H1 (cell line): ENCODE measurements at regions not wholly inside any gene's neighbourhood (a gene's known extent, or its start where the extent isn't known, plus 50 kb on each side); places are given as distances from the start of the nearest gene placed in this dataset.

Source experiments
- CTCF ChIA-PET: fragments of 300-600 bp; sonication (Branson Sonifier 250); formaldehyde crosslinking; loops from one replicate; lab custom pipeline; 2021; ENCODE audit not compliant: partially characterized antibody; lab: Charles Lee
- POLR2A ChIA-PET: fragments of 300-600 bp; sonication (Branson Sonifier 250); formaldehyde crosslinking; loops from one replicate; lab custom pipeline; 2021; ENCODE audit warnings: inconsistent platforms; ENCODE audit not compliant: partially characterized antibody; lab: Charles Lee
- DNase-seq, 2 experiments: peaks; one replicate each; pipeline versions ENCODE4 v3.0.0 to v3.0.0-alpha.2; 2010 to 2022; ENCODE audit warnings: low spot score in 2 of 2, low read depth in 1 of 2, mixed read lengths in 1 of 2
- FAIRE-seq: peaks from 2 replicates; lab custom pipeline; 2011; peaks lifted over from hg19 to GRCh38; lab: Jason Lieb, UNC
- H2AFZ ChIP-seq: 2 replicates; pipeline ENCODE4 v1.8.1; 2012; ENCODE audit warnings: low read length, inconsistent platforms
- H2AK5ac ChIP-seq: 2 replicates; pipeline ENCODE4 v1.6.1; 2013; ENCODE audit warnings: low read depth, low read length
- H2BK120ac ChIP-seq: replicated peaks from 2 replicates; pipeline ENCODE3; 2013; ENCODE audit warnings: low read depth, low read length, inconsistent platforms
- H2BK12ac ChIP-seq: 2 replicates; pipeline ENCODE4 v1.6.1; 2013; ENCODE audit warnings: low read depth, low read length
- H2BK15ac ChIP-seq: 2 replicates; pipeline ENCODE4 v1.6.1; 2013; ENCODE audit warnings: low read length
- H2BK20ac ChIP-seq: 2 replicates; pipeline ENCODE4 v1.6.1; 2013; ENCODE audit warnings: low read length
- H2BK5ac ChIP-seq: 2 replicates; pipeline ENCODE4 v1.6.1; 2013; ENCODE audit warnings: low read depth, low read length
- H3K14ac ChIP-seq: 2 replicates; pipeline ENCODE4 v1.6.1; 2013; ENCODE audit warnings: inconsistent platforms; ENCODE audit not compliant: insufficient read length
- H3K18ac ChIP-seq: 2 replicates; pipeline ENCODE4 v1.6.1; 2013; ENCODE audit warnings: low read length; ENCODE audit errors: extremely low read depth
- H3K23ac ChIP-seq: 2 replicates; pipeline ENCODE4 v1.6.1; 2013; ENCODE audit warnings: inconsistent platforms; ENCODE audit not compliant: insufficient read length
- H3K23me2 ChIP-seq: 2 replicates; pipeline ENCODE4 v1.6.1; 2013; ENCODE audit warnings: low read depth, low read length
- H3K27ac ChIP-seq: 2 replicates; pipeline ENCODE4 v1.6.1; 2011; ENCODE audit warnings: low read depth, low read length, inconsistent platforms
- H3K27me3 ChIP-seq, 4 experiments: replicated peaks in 1 of 4; 1 replicate in 1 of 4; 2 replicates in 3 of 4; pipeline versions ENCODE4 v1.6.1 to v1.8.1; 2011 to 2013; ENCODE audit warnings: low read length in 3 of 4, mild to moderate bottlenecking in 3 of 4, inconsistent platforms in 2 of 4, mixed read lengths in 2 of 4, moderate library complexity in 1 of 4; ENCODE audit not compliant: control insufficient read depth in 3 of 4, insufficient read depth in 3 of 4; ENCODE audit errors: extremely low read depth in 1 of 4
- H3K36me3 ChIP-seq, 4 experiments: 2 replicates each; pipeline versions ENCODE4 v1.6.1 to v1.8.1; 2011 to 2013; ENCODE audit warnings: mild to moderate bottlenecking in 4 of 4, low read length in 3 of 4, moderate library complexity in 2 of 4, control low read depth in 1 of 4, inconsistent platforms in 1 of 4; ENCODE audit not compliant: insufficient read depth in 4 of 4, control insufficient read depth in 2 of 4
- H3K4ac ChIP-seq: replicated peaks from 2 replicates; pipeline ENCODE3; 2013; ENCODE audit warnings: low read length, low read depth, mixed read lengths, inconsistent platforms; ENCODE audit not compliant: insufficient read length
- H3K4me1 ChIP-seq, 4 experiments: replicated peaks in 1 of 4; 1 replicate in 1 of 4; 2 replicates in 3 of 4; pipeline versions ENCODE4 v1.6.1 to v1.8.1; 2011 to 2013; ENCODE audit warnings: low read length in 3 of 4, inconsistent platforms in 2 of 4, mixed read lengths in 1 of 4; ENCODE audit not compliant: insufficient read depth in 4 of 4, control insufficient read depth in 3 of 4
- H3K4me2 ChIP-seq, 2 experiments: 2 replicates each; pipeline versions ENCODE4 v1.6.1 to v1.8.1; 2011 to 2013; ENCODE audit warnings: low read depth in 2 of 2, low read length in 2 of 2, control low read depth in 1 of 2, inconsistent platforms in 1 of 2, mild to moderate bottlenecking in 1 of 2; ENCODE audit not compliant: insufficient read depth in 1 of 2
- H3K4me3 ChIP-seq, 4 experiments: fragments of 200-600, 300-600 bp in 1 of 4; sonication (generic), shearing (Covaris generic), sonication (Bioruptor Twin) in 1 of 4; 2 replicates each; pipeline versions ENCODE4 v1.5.1 to v1.8.1; 2011 to 2016; ENCODE audit warnings: low read length in 4 of 4, low read depth in 3 of 4, control low read depth in 2 of 4, inconsistent platforms in 2 of 4, mild to moderate bottlenecking in 2 of 4, mixed read lengths in 1 of 4, moderate library complexity in 1 of 4; ENCODE audit not compliant: insufficient read depth in 2 of 4; ENCODE audit errors: extremely low read depth in 1 of 4
- H3K56ac ChIP-seq: replicated peaks from 2 replicates; pipeline ENCODE3; 2013; ENCODE audit warnings: low read depth, mild to moderate bottlenecking, mixed read lengths, low read length, inconsistent platforms; ENCODE audit not compliant: insufficient read length
- H3K79me1 ChIP-seq: 2 replicates; pipeline ENCODE4 v1.6.1; 2013; ENCODE audit warnings: low read depth, low read length, control low read depth
- H3K79me2 ChIP-seq, 2 experiments: 2 replicates each; pipeline versions ENCODE4 v1.6.1 to v1.8.1; 2012 to 2013; ENCODE audit warnings: low read length in 2 of 2, mild to moderate bottlenecking in 2 of 2, inconsistent platforms in 1 of 2; ENCODE audit not compliant: insufficient read depth in 2 of 2, control insufficient read depth in 1 of 2
- H3K9ac ChIP-seq, 4 experiments: replicated peaks in 1 of 4; 1 replicate in 1 of 4; 2 replicates in 3 of 4; pipeline versions ENCODE4 v1.6.1 to v1.8.1; 2011 to 2013; ENCODE audit warnings: low read depth in 3 of 4, low read length in 3 of 4, control low read depth in 2 of 4, mild to moderate bottlenecking in 2 of 4, moderate library complexity in 2 of 4, inconsistent platforms in 1 of 4; ENCODE audit errors: extremely low read depth in 1 of 4
- H3K9me3 ChIP-seq, 2 experiments: 2 replicates each; pipeline versions ENCODE4 v1.6.1 to v1.8.1; 2012 to 2013; ENCODE audit warnings: mild to moderate bottlenecking in 2 of 2, moderate library complexity in 2 of 2, control low read depth in 1 of 2, inconsistent platforms in 1 of 2, low read depth in 1 of 2, low read length in 1 of 2, mixed read lengths in 1 of 2; ENCODE audit not compliant: insufficient read depth in 2 of 2
- H4K20me1 ChIP-seq, 2 experiments: replicated peaks in 1 of 2; 2 replicates each; pipeline versions ENCODE3 to v1.8.1; 2011 to 2013; ENCODE audit warnings: inconsistent platforms in 2 of 2, low read length in 2 of 2, mild to moderate bottlenecking in 1 of 2; ENCODE audit not compliant: insufficient read depth in 2 of 2, control insufficient read depth in 1 of 2
- H4K5ac ChIP-seq: 2 replicates; pipeline ENCODE4 v1.6.1; 2013; ENCODE audit warnings: low read length, low read depth, mixed read lengths, inconsistent platforms; ENCODE audit not compliant: insufficient read length
- H4K8ac ChIP-seq: 2 replicates; pipeline ENCODE4 v1.8.0; 2013; ENCODE audit warnings: mild to moderate bottlenecking, moderate library complexity, low read length, inconsistent platforms; ENCODE audit not compliant: insufficient read depth; ENCODE audit errors: extremely low read depth
- H4K91ac ChIP-seq: replicated peaks from 2 replicates; pipeline ENCODE3; 2013; ENCODE audit warnings: low read length, mixed read lengths, inconsistent platforms; ENCODE audit not compliant: insufficient read length
- BACH1 ChIP-seq: IDR thresholded peaks from 2 replicates; pipeline ENCODE4 v1.6.1; 2012; ENCODE audit warnings: low read length, improper control_type of control experiment
- NANOG ChIP-seq: IDR thresholded peaks from 2 replicates; pipeline ENCODE4 v1.6.1; 2011; ENCODE audit warnings: low read length, low read depth, mild to moderate bottlenecking, inconsistent platforms; ENCODE audit not compliant: insufficient read depth, poor library complexity, severe bottlenecking
- POLR2A ChIP-seq, 2 experiments: IDR thresholded peaks; 1 replicate in 1 of 2; 2 replicates in 1 of 2; pipeline ENCODE4 v1.6.1; 2011; ENCODE audit warnings: low read depth in 2 of 2, low read length in 2 of 2, mild to moderate bottlenecking in 2 of 2; ENCODE audit errors: control extremely low read depth in 1 of 2
- SUZ12 ChIP-seq: fragments of 200-600 bp; sonication (generic); IDR thresholded peaks from 2 replicates; pipeline ENCODE4 v1.6.1; 2012; ENCODE audit warnings: mild to moderate bottlenecking, inconsistent platforms, low read length, moderate library complexity, mixed read lengths
- WGBS, 2 experiments: shearing (Covaris generic) in 1 of 2; methylation state at CpG; one replicate each; pipeline versions ENCODE4 v1.1.6 to v1.1.7; 2013 to 2015; ENCODE audit warnings: low lambda C conversion rate in 2 of 2, mixed read lengths in 2 of 2, inconsistent platforms in 1 of 2, low coverage in 1 of 2, missing lambda C conversion rate in 1 of 2; ENCODE audit not compliant: insufficient replicate concordance in 2 of 2, insufficient coverage in 1 of 2, insufficient read length in 1 of 2; ENCODE audit errors: extremely low coverage in 1 of 2, missing lambda C conversion rate in 1 of 2; 5-methylcytosine and 5-hydroxymethylcytosine counted together

- Histone ChIP-seq H4K5ac (no peak overlapping the region), H3K4me1 (peaks cover 0 to 4% (median 1%) of the 10 kb centered on the region in 4 experiments; a peak in 3 of 7 replicates), H3K23ac (no peak overlapping the region), H2BK5ac (no peak overlapping the region), H3K23me2 (no peaks in the 10 kb centered on the region), H3K56ac (no peak overlapping the region), H2AFZ (no peak overlapping the region), H3K9ac (no peak overlapping the region), H3K18ac (no peak overlapping the region), H4K91ac (no peak overlapping the region), H3K27me3 (no peaks in the 10 kb centered on the region), H3K4me3 (no peak overlapping the region), H3K79me1 (no peaks in the 10 kb centered on the region), H3K36me3 (no peaks in the 10 kb centered on the region), H4K20me1 (no peaks in the 10 kb centered on the region), H2BK12ac (no peak overlapping the region)
- DNase-seq, result no peak
- no peak for TF ChIP-seq SUZ12
- no peak for TF ChIP-seq POLR2A (IDR thresholded peaks at IDR 0.05; ENCODE audit: control extremely low read depth in 1 of 2, low read depth in 2 of 2, low read length in 2 of 2)
- TF ChIP-seq NANOG, result no peak
- no peak for TF ChIP-seq BACH1
- TF ChIP-seq, all 59 proteins: peak for 0
- H2BK20ac ChIP-seq, result no peak overlapping the region
- no peak overlapping the region for H4K8ac ChIP-seq
- no peak overlapping the region for H3K4ac ChIP-seq
- no peak overlapping the region for H2AK5ac ChIP-seq
- no peak overlapping the region for H3K14ac ChIP-seq
- H3K9me3 ChIP-seq, result peaks cover 0 to 6% of the 10 kb centered on the region in 2 experiments; a peak in 1 of 4 replicates
- H3K27ac ChIP-seq, result no peak overlapping the region
- no peaks in the 10 kb centered on the region for H3K79me2 ChIP-seq
- no peak overlapping the region for H2BK15ac ChIP-seq
- no peak for FAIRE-seq
- no peak overlapping the region for H3K4me2 ChIP-seq
- CTCF ChIA-PET, result interaction anchor here (1.3 kb wide), 1 partner anchor 9 kb away, joined by 3 read pairs; no protein-coding TSS in a partner anchor
- H2BK120ac ChIP-seq, result no peak overlapping the region
- POLR2A ChIA-PET, result interaction anchor here (0.6 kb wide), 1 partner anchor 129 kb away, joined by 4 read pairs; no protein-coding TSS in a partner anchor
- WGBS, 2 experiments, result 94% methylated on average over 1 of the region's 1 CpG; no CpG with 5 or more reads in 1 of the 2 experiments
These were observed 204.8 kb downstream of the OTOR start for GRCh38 chr20:16952965-16953364.
